Body of pancreas (tissue), 4 donors: ENCODE measurements at regions not wholly inside any gene's neighbourhood (a gene's known extent, or its start where the extent isn't known, plus 50 kb on each side); places are given as distances from the start of the nearest gene placed in this dataset.

Source experiments
- ATAC-seq: fragments of 150-250 bp; one replicate; pipeline ENCODE4 v1.9.1; 2016
- DNase-seq, 4 donors: peaks; one replicate each; pipeline ENCODE4 v3.0.0-alpha.2; 2019
- H3K27ac ChIP-seq, 4 donors: fragments of 200-600 bp; sonication (generic); 1 replicate in 3 of 4; 2 replicates in 1 of 4; pipeline versions ENCODE4 v1.5.1 to v1.6.1; 2016 to 2019; ENCODE audit warnings: mild to moderate bottlenecking in 1 of 4, mixed read lengths in 1 of 4, moderate library complexity in 1 of 4
- H3K27me3 ChIP-seq, 2 donors: fragments of 200-600 bp; sonication (generic); one replicate each; pipeline ENCODE4 v1.6.0; 2016; ENCODE audit warnings: mild to moderate bottlenecking in 1 of 2
- H3K36me3 ChIP-seq, 2 donors: fragments of 200-600 bp; sonication (generic); replicated peaks in 1 of 2; 2 replicates each; pipeline ENCODE4 v1.5.1; 2016; ENCODE audit warnings: low read depth in 2 of 2; ENCODE audit not compliant: insufficient read depth in 1 of 2
- H3K4me1 ChIP-seq: fragments of 200-600 bp; sonication (generic); one replicate; pipeline ENCODE4 v1.6.0; 2016
- H3K4me3 ChIP-seq, 2 donors: fragments of 200-600 bp; sonication (generic); 1 replicate in 1 of 2; 2 replicates in 1 of 2; pipeline ENCODE4 v1.5.1; 2016 to 2019
- H3K9me3 ChIP-seq, 3 donors: fragments of 200-600 bp; sonication (generic); 1 replicate in 2 of 3; 2 replicates in 1 of 3; pipeline ENCODE4 v1.5.1; 2016
- CTCF ChIP-seq, 7 experiments: fragments of 450-650 bp in 4 of 7; fragments of 200-600 bp in 3 of 7; sonication (generic) in 3 of 7; IDR thresholded peaks; one replicate each; pipeline ENCODE4 v1.5.1; 2016 to 2019; ENCODE audit warnings: antibody characterized with exemption in 7 of 7
- POLR2A ChIP-seq, 3 donors: fragments of 450-650 bp; IDR thresholded peaks; one replicate each; pipeline ENCODE4 v1.6.1; 2016; ENCODE audit warnings: antibody characterized with exemption in 3 of 3, mild to moderate bottlenecking in 2 of 3
- WGBS, 2 donors: methylation state at CpG; one replicate each; pipeline ENCODE4 v1.1.5; 2017; 5-methylcytosine and 5-hydroxymethylcytosine counted together
- intact Hi-C: fragments of 100-400 bp; cut with DNase I; formaldehyde crosslinking; loops from one replicate; pipeline ENCODE4 v1.15.1; 2023

- Histone ChIP-seq H3K4me3 (no peak overlapping the region), H3K36me3 (no peaks in the 10 kb centered on the region), H3K27me3 (no peaks in the 10 kb centered on the region), H3K9me3 (no peaks in the 10 kb centered on the region), H3K27ac (no peak overlapping the region), H3K4me1 (peaks cover 11% of the 10 kb centered on the region)
- WGBS, 2 donors, result 96 to 98% methylated on average over 2 of the region's 2 CpGs
- TF ChIP-seq POLR2A (IDR thresholded peaks at IDR 0.05), result no peak
- intact Hi-C loops, result no loop called here
- ATAC-seq (no peak), DNase-seq (no peak)
These were observed 73.8 kb upstream of the JADE1 start for GRCh38 chr4:128735714-128736113.

GRCh38 chr4:128728190-128728589 lies 81.3 kb upstream of the JADE1 start:
- no peak overlapping the region for H3K27ac ChIP-seq
- no peaks in the 10 kb centered on the region for H3K27me3 ChIP-seq
- no peak overlapping the region for H3K4me3 ChIP-seq
- WGBS, 2 donors, result 89 to 96% methylated on average over 2 of the region's 2 CpGs
- no peaks in the 10 kb centered on the region for H3K36me3 ChIP-seq
- TF ChIP-seq POLR2A (IDR thresholded peaks at IDR 0.05), result no peak
- no peak for TF ChIP-seq CTCF (IDR thresholded peaks at IDR 0.05)
- H3K9me3 ChIP-seq, result no peaks in the 10 kb centered on the region
- no peak for ATAC-seq
- intact Hi-C loops, result no loop called here
- DNase-seq, result no peak
- peaks cover 8% of the 10 kb centered on the region for H3K4me1 ChIP-seq

- Histone ChIP-seq H3K4me3 (no peak overlapping the region), H3K36me3 (no peaks in the 10 kb centered on the region), H3K27me3 (no peaks in the 10 kb centered on the region), H3K9me3 (no peaks in the 10 kb centered on the region), H3K4me1 (peaks cover 8% of the 10 kb centered on the region), H3K27ac (no peak overlapping the region)
- TF ChIP-seq POLR2A (IDR thresholded peaks at IDR 0.05), result no peak
- no peak for TF ChIP-seq CTCF (IDR thresholded peaks at IDR 0.05)
- ATAC-seq (no peak), DNase-seq (no peak)
- intact Hi-C loops, result no loop called here
These were observed 81.8 kb upstream of the JADE1 start for GRCh38 chr4:128727658-128728057.

- Histone ChIP-seq H3K27ac (no peak overlapping the region), H3K9me3 (no peaks in the 10 kb centered on the region), H3K4me1 (peaks cover 8% of the 10 kb centered on the region), H3K36me3 (no peaks in the 10 kb centered on the region), H3K27me3 (no peaks in the 10 kb centered on the region), H3K4me3 (no peak overlapping the region)
- TF ChIP-seq CTCF (IDR thresholded peaks at IDR 0.05), result no peak
- TF ChIP-seq POLR2A (IDR thresholded peaks at IDR 0.05), result no peak
- 13 to 15% methylated on average over 3 of the region's 3 CpGs for WGBS, 2 donors
- peak; percentile 35 for ATAC-seq
- peak in 3 of 4 donors; percentile 8 to 62 (median 48) for DNase-seq
- intact Hi-C loops, result no loop called here
These were observed 84.0 kb upstream of the JADE1 start for GRCh38 chr4:128725405-128726055.

GRCh38 chr4:128722911-128723310 lies 86.6 kb upstream of the JADE1 start:
- peaks cover 8% of the 10 kb centered on the region for H3K4me1 ChIP-seq
- H3K27me3 ChIP-seq, result no peaks in the 10 kb centered on the region
- no peak overlapping the region for H3K4me3 ChIP-seq
- H3K9me3 ChIP-seq, result no peaks in the 10 kb centered on the region
- intact Hi-C loops, result no loop called here
- TF ChIP-seq CTCF (IDR thresholded peaks at IDR 0.05) (no peak), POLR2A (IDR thresholded peaks at IDR 0.05) (no peak)
- ATAC-seq (no peak), DNase-seq (no peak)
- no peak overlapping the region for H3K27ac ChIP-seq
- H3K36me3 ChIP-seq, result no peaks in the 10 kb centered on the region
- 74 to 79% methylated on average over 2 of the region's 2 CpGs for WGBS, 2 donors
